GM21723 (cell line): ENCODE measurements at regions not wholly inside any gene's neighbourhood (a gene's known extent, or its start where the extent isn't known, plus 50 kb on each side); places are given as distances from the start of the nearest gene placed in this dataset.

Source experiments
- ATAC-seq: cut with Tn5 transposase; IDR thresholded peaks from one replicate; pipeline ENCODE4 v1.9.1; 2021; ENCODE audit warnings: mild to moderate bottlenecking, moderate library complexity; ENCODE audit not compliant: unreplicated experiment

DNA sequence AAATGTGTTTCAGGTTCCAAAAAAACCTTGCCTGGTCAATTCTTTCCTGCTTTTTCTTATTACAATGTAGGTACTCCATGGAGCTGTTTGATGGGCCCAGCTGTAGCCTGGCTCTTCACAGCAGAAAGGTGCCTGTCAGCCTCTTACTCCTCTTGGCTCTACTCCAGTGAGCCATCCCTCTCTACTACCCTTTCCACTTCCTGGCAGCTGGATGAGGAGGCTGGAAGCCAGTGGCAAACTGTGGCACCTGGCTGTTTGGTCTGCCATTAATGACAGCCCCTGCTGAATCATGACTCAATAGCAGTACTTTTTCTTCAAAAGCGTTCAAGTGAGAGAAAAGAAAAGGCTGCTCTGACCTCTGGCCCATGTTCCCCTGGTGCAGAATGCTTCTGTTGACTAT is 618.1 kb downstream of the PYDC2 start:
- no peak for ATAC-seq

GRCh38 chr3:192080336-192080735 is 619.4 kb downstream of the PYDC2 start:
- ATAC-seq, result no peak

GRCh38 chr3:192082730-192083660 is 622.0 kb downstream of the PYDC2 start:
- peak; percentile 97 for ATAC-seq
